ENCODE measurements at regions not wholly inside any gene's neighbourhood (a gene's known extent, or its start where the extent isn't known, plus 50 kb on each side); places are given as distances from the start of the nearest gene placed in this dataset.
A peak's percentile ranks its signal among the peaks of the same experiment; 100 is the strongest.

GRCh38 chr2:18122544-18123210 is 244.2 kb downstream of the KCNS3 start:
- TF ChIP-seq GATA2 (IDR thresholded peaks at IDR 0.05; ENCODE audit: low read depth, low read length) (no peak), GATA3 (IDR thresholded peaks at IDR 0.05; ENCODE audit: low read depth, low read length) (no peak)

- TF ChIP-seq GATA2 (IDR thresholded peaks at IDR 0.05; ENCODE audit: low read depth, low read length) (no peak), GATA3 (IDR thresholded peaks at IDR 0.05; ENCODE audit: low read depth, low read length) (no peak)
Measured at GRCh38 chr2:18119883-18120282, 241.4 kb downstream of the KCNS3 start.

DNA sequence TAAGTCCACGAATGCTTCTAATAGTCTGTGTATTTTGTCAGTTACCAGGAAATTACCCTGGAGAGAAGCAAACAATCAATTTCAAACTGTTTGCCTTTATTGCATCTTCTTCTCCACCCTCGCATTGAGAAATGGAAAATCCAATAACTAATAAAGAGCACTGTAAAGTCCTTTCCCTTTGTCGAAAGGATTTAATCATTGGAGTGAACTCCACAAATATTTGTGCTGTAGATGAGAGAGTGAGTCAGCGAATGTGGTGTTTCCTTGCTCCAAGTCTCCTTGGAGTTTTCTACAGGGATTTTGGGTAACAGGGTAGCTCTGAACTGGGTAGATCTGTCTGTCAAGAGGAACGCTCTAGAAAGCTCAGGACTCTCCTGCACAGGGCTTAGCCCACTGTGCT is 240.2 kb downstream of the KCNS3 start:
- no peak for TF ChIP-seq GATA3 (IDR thresholded peaks at IDR 0.05; ENCODE audit: low read depth, low read length)
- no peak for TF ChIP-seq GATA2 (IDR thresholded peaks at IDR 0.05; ENCODE audit: low read depth, low read length)

- TF ChIP-seq GATA2 (IDR thresholded peaks at IDR 0.05; ENCODE audit: low read depth, low read length) (no peak), GATA3 (IDR thresholded peaks at IDR 0.05; ENCODE audit: low read depth, low read length) (no peak)
Measured at GRCh38 chr2:18117592-18117991, 239.1 kb downstream of the KCNS3 start.

GRCh38 chr2:18110222-18110621 is 231.8 kb downstream of the KCNS3 start:
- TF ChIP-seq GATA3 (IDR thresholded peaks at IDR 0.05; ENCODE audit: low read depth, low read length) (no peak), GATA2 (IDR thresholded peaks at IDR 0.05; ENCODE audit: low read depth, low read length) (no peak)

DNA sequence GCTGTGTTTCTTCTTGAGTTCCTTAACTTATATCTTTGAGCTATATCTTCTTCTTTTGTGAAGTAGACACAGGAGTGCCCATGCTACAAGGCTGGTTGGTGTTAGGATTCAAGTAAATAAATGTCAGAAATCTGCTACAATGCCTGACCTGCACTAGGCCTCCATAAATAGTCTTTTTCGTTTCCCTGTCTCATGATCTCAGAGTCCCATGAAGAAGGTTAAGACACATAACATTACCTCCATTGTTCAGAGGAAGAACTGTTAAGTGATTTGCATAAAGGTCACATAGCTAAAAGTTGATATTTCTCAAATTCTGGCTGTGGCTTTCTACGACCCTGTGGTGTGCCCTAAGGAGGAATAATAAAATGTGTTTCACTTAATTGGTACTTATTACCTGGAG is 228.4 kb downstream of the KCNS3 start:
- TF ChIP-seq GATA2 (IDR thresholded peaks at IDR 0.05; ENCODE audit: low read depth, low read length) (no peak), GATA3 (IDR thresholded peaks at IDR 0.05; ENCODE audit: low read depth, low read length) (no peak)

GRCh38 chr2:18105929-18106328 is 227.5 kb downstream of the KCNS3 start:
- no peak for TF ChIP-seq GATA3 (IDR thresholded peaks at IDR 0.05; ENCODE audit: low read depth, low read length)
- no peak for TF ChIP-seq GATA2 (IDR thresholded peaks at IDR 0.05; ENCODE audit: low read depth, low read length)

- TF ChIP-seq GATA2 (IDR thresholded peaks at IDR 0.05; ENCODE audit: low read depth, low read length) (peak; percentile 73), GATA3 (IDR thresholded peaks at IDR 0.05; ENCODE audit: low read depth, low read length) (0 out of 2 replicates have a peak, but pooled peaks have one; percentile 26)
Measured at GRCh38 chr2:18104595-18105224, 226.2 kb downstream of the KCNS3 start.

GRCh38 chr2:18096836-18097405 is 218.5 kb downstream of the KCNS3 start:
- no peak for TF ChIP-seq GATA3 (IDR thresholded peaks at IDR 0.05; ENCODE audit: low read depth, low read length)
- TF ChIP-seq GATA2 (IDR thresholded peaks at IDR 0.05; ENCODE audit: low read depth, low read length), result no peak

GRCh38 chr2:18094277-18094676 is 215.8 kb downstream of the KCNS3 start:
- TF ChIP-seq GATA2 (IDR thresholded peaks at IDR 0.05; ENCODE audit: low read depth, low read length) (no peak), GATA3 (IDR thresholded peaks at IDR 0.05; ENCODE audit: low read depth, low read length) (no peak)

DNA sequence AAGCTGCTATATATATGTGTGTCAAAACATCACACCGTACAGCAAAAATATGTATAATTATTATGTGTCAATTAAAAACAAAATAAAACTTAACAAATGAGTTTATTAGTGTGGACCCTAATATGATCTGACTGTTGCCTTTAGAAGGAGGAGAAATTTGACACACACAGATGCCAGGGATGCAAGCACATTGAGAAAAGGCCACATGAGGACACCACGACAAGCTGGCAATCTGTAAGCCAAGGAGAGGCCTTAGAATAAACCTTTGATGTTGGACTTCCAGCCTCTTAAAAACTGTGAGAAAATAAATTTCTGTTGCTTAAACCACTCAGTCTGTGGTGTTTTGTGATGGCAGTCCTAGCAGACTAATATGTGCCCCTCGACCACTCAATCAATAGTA is 214.7 kb downstream of the KCNS3 start:
- TF ChIP-seq GATA3 (IDR thresholded peaks at IDR 0.05; ENCODE audit: low read depth, low read length), result no peak

DNA sequence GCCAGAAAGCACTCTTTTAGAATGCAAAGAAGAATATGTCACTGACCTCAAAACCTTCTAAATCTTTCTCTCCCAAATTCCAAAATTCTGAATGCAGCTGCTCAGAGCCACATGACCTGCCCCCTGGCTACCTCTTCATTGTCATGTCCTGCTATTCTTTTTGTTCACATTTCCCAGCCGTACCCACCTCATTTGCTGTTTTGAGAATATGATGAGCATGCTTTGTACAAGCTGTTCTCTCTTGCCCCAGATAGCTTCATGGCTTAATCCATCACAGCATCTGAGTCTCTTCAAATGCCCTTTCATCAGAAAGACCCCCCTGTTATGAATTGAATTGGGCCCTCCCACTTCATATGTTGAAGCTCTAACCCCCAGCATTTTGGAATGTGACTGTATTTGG is 214.3 kb downstream of the KCNS3 start:
- TF ChIP-seq GATA2 (IDR thresholded peaks at IDR 0.05; ENCODE audit: low read depth, low read length) (no peak), GATA3 (IDR thresholded peaks at IDR 0.05; ENCODE audit: low read depth, low read length) (no peak)

GRCh38 chr2:18085593-18085992 is 207.1 kb downstream of the KCNS3 start:
- TF ChIP-seq GATA2 (IDR thresholded peaks at IDR 0.05; ENCODE audit: low read depth, low read length), result no peak
- TF ChIP-seq GATA3 (IDR thresholded peaks at IDR 0.05; ENCODE audit: low read depth, low read length), result no peak

- TF ChIP-seq GATA3 (IDR thresholded peaks at IDR 0.05; ENCODE audit: low read depth, low read length) (no peak), GATA2 (IDR thresholded peaks at IDR 0.05; ENCODE audit: low read depth, low read length) (no peak)
Measured at GRCh38 chr2:18084376-18084775, 205.9 kb downstream of the KCNS3 start.

DNA sequence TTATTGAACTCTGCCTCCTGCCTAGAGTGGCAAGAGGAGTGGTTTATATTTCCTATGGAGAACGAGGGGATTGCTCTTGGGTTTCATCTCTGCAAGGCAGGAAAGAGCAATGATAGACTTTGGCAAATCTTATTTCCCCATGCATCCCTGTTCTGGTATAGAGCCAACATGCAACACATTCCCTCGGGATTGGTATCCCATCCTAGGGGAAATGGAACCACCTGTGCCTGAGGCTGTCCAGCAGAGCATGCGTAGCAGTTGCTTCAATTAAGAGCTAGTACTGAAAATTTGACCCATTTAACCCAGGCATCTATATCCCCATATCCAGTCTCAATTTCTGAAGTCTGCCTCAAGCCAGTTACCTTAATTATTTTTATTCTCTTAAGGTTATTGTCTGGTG is 205.3 kb downstream of the KCNS3 start:
- TF ChIP-seq GATA2 (IDR thresholded peaks at IDR 0.05; ENCODE audit: low read depth, low read length) (no peak), GATA3 (IDR thresholded peaks at IDR 0.05; ENCODE audit: low read depth, low read length) (no peak)

Measured in SH-SY5Y (cell line).